ENCODE measurements at regions not wholly inside any gene's neighbourhood (a gene's known extent, or its start where the extent isn't known, plus 50 kb on each side); places are given as distances from the start of the nearest gene placed in this dataset.

DNA sequence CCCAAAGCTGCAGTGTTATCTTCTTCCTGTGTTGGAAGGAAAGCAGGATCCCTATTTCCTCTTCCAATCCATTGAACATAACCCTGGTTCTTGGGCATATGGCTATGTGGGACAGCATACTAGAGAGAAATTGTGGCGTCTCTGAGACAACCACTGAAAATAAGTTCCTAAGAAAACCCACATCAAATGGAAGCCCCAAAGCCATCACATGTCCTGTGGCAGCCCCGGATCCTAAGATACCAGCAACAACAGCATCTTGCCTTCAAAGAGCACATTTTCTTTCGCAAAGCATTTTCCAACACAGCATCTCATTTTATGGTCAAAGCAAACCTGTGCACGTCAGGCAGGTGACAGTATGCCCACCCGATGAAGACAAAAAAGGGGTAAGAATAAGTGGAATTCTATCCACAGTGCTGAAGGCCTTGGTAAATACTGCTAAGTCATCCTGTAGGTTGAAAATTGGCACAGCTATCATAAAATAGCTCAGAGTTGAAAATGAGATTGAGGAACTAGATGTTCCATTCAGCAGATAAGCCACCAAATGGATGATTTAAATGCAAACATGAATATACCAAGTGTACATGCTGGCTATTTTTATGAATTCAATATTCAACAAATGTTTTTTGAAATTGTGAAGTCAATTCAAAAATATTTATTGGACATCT lies 232.2 kb downstream of the DLEU7 start:
- TF ChIP-seq CTCF (IDR thresholded peaks at IDR 0.05), result no peak
- no peak for TF ChIP-seq EZH2 (IDR thresholded peaks at IDR 0.05; ENCODE audit: borderline replicate concordance, insufficient read depth, low read depth, low read length, poor library complexity, severe bottlenecking)
